ENCODE measurements at regions not wholly inside any gene's neighbourhood (a gene's known extent, or its start where the extent isn't known, plus 50 kb on each side); places are given as distances from the start of the nearest gene placed in this dataset.

- Histone ChIP-seq H3K9me2 (replicated peaks; ENCODE audit: low read depth, low read length) (no peaks in the 10 kb centered on the region), H2AFZ (ENCODE audit: low read length) (no peak overlapping the region), H3K27me3 (ENCODE audit: insufficient read depth, low read length, poor library complexity, severe bottlenecking) (no peaks in the 10 kb centered on the region), H4K20me1 (ENCODE audit: insufficient read depth, low read length, poor library complexity, severe bottlenecking) (no peaks in the 10 kb centered on the region), H3K79me2 (ENCODE audit: insufficient read depth, low read length) (no peaks in the 10 kb centered on the region), H3K36me3 (ENCODE audit: insufficient read depth, low read length) (no peaks in the 10 kb centered on the region), H3K4me1 (ENCODE audit: insufficient read depth, low read length, poor library complexity, severe bottlenecking) (peaks cover 7% of the 10 kb centered on the region), H3F3A (ENCODE audit: low read depth) (no peaks in the 10 kb centered on the region), H3K4me3 (ENCODE audit: low read length, poor library complexity, severe bottlenecking) (no peak overlapping the region), H3K9me3 (ENCODE audit: insufficient read depth, low read depth, low read length) (no peaks in the 10 kb centered on the region), H3K4me2 (ENCODE audit: low read depth, low read length, poor library complexity, severe bottlenecking) (no peak overlapping the region), H3K9ac (ENCODE audit: low read depth, low read length, poor library complexity, severe bottlenecking) (no peak overlapping the region)
- TF ChIP-seq CTCF (conservative IDR thresholded peaks at IDR 0.05; ENCODE audit: low read length) (no peak), EZH2phosphoT487 (IDR thresholded peaks at IDR 0.05; ENCODE audit: borderline replicate concordance) (no peak)
These were observed 84.3 kb upstream of the C1QTNF7 start for GRCh38 chr4:15343581-15343980.

- H3K9ac ChIP-seq (ENCODE audit: low read depth, low read length, poor library complexity, severe bottlenecking), result no peak overlapping the region
- no peak for TF ChIP-seq EZH2phosphoT487 (IDR thresholded peaks at IDR 0.05; ENCODE audit: borderline replicate concordance)
- no peak for TF ChIP-seq CTCF (conservative IDR thresholded peaks at IDR 0.05; ENCODE audit: low read length)
- H3K9me2 ChIP-seq (replicated peaks; ENCODE audit: low read depth, low read length), result no peaks in the 10 kb centered on the region
- peaks cover 11% of the 10 kb centered on the region for H3K4me1 ChIP-seq (ENCODE audit: insufficient read depth, low read length, poor library complexity, severe bottlenecking)
- no peaks in the 10 kb centered on the region for H3K9me3 ChIP-seq (ENCODE audit: insufficient read depth, low read depth, low read length)
- H2AFZ ChIP-seq (ENCODE audit: low read length), result no peak overlapping the region
- no peaks in the 10 kb centered on the region for H3K36me3 ChIP-seq (ENCODE audit: insufficient read depth, low read length)
- no peaks in the 10 kb centered on the region for H3F3A ChIP-seq (ENCODE audit: low read depth)
- no peak overlapping the region for H3K4me2 ChIP-seq (ENCODE audit: low read depth, low read length, poor library complexity, severe bottlenecking)
- H4K20me1 ChIP-seq (ENCODE audit: insufficient read depth, low read length, poor library complexity, severe bottlenecking), result no peaks in the 10 kb centered on the region
- H3K4me3 ChIP-seq (ENCODE audit: low read length, poor library complexity, severe bottlenecking), result no peak overlapping the region
- H3K79me2 ChIP-seq (ENCODE audit: insufficient read depth, low read length), result no peaks in the 10 kb centered on the region
- no peaks in the 10 kb centered on the region for H3K27me3 ChIP-seq (ENCODE audit: insufficient read depth, low read length, poor library complexity, severe bottlenecking)
These were observed 83.8 kb upstream of the C1QTNF7 start for GRCh38 chr4:15344041-15344440.

GRCh38 chr4:15345134-15345533 lies 82.7 kb upstream of the C1QTNF7 start:
- Histone ChIP-seq H3K4me3 (ENCODE audit: low read length, poor library complexity, severe bottlenecking) (no peak overlapping the region), H3K9ac (ENCODE audit: low read depth, low read length, poor library complexity, severe bottlenecking) (no peak overlapping the region), H3K4me1 (ENCODE audit: insufficient read depth, low read length, poor library complexity, severe bottlenecking) (peaks cover 20% of the 10 kb centered on the region), H2AFZ (ENCODE audit: low read length) (no peak overlapping the region), H3K27me3 (ENCODE audit: insufficient read depth, low read length, poor library complexity, severe bottlenecking) (no peaks in the 10 kb centered on the region), H3F3A (ENCODE audit: low read depth) (no peaks in the 10 kb centered on the region; the same call in 1 of the 2 replicates), H3K4me2 (ENCODE audit: low read depth, low read length, poor library complexity, severe bottlenecking) (no peak overlapping the region), H3K36me3 (ENCODE audit: insufficient read depth, low read length) (no peaks in the 10 kb centered on the region), H3K9me2 (replicated peaks; ENCODE audit: low read depth, low read length) (no peaks in the 10 kb centered on the region), H4K20me1 (ENCODE audit: insufficient read depth, low read length, poor library complexity, severe bottlenecking) (no peaks in the 10 kb centered on the region), H3K9me3 (ENCODE audit: insufficient read depth, low read depth, low read length) (no peaks in the 10 kb centered on the region), H3K79me2 (ENCODE audit: insufficient read depth, low read length) (no peaks in the 10 kb centered on the region)
- no peak for TF ChIP-seq EZH2phosphoT487 (IDR thresholded peaks at IDR 0.05; ENCODE audit: borderline replicate concordance)
- no peak for TF ChIP-seq CTCF (conservative IDR thresholded peaks at IDR 0.05; ENCODE audit: low read length)
